ENCODE measurements at regions not wholly inside any gene's neighbourhood (a gene's known extent, or its start where the extent isn't known, plus 50 kb on each side); places are given as distances from the start of the nearest gene placed in this dataset.

GRCh38 chr5:67552773-67553172 lies 356.2 kb upstream of the CD180 start:
- no peaks in the 10 kb centered on the region for H3K4me1 ChIP-seq (ENCODE audit: control insufficient read depth in 2 of 2, insufficient read depth in 2 of 2, low read length in 2 of 2)
- H4K20me1 ChIP-seq (ENCODE audit: control insufficient read depth, insufficient read depth, low read length, poor library complexity, severe bottlenecking), result no peaks in the 10 kb centered on the region
- no peak overlapping the region for H3K9ac ChIP-seq (ENCODE audit: low read length)
- POLR2A ChIA-PET, result no interaction called here
- Mint-ChIP-seq H3K27me3 (no peaks in the 10 kb centered on the region), H3K27ac (no peak overlapping the region), H3K9me3 (ENCODE audit: insufficient read depth) (no peaks in the 10 kb centered on the region), H3K4me1 (peaks cover 6% of the 10 kb centered on the region), H3K4me3 (no peak overlapping the region)
- no peaks in the 10 kb centered on the region for H3K36me3 ChIP-seq (replicated peaks in 1 of 2; ENCODE audit: control extremely low read depth in 1 of 2, control insufficient read depth in 1 of 2, extremely low read depth in 1 of 2, insufficient read depth in 2 of 2, low read length in 1 of 2)
- CTCF ChIA-PET, result no interaction called here
- no peak for TF ChIP-seq EZH2 (IDR thresholded peaks at IDR 0.05; ENCODE audit: borderline replicate concordance, insufficient read depth, low read depth, low read length, poor library complexity, severe bottlenecking)
- no peak for TF ChIP-seq CTCF (IDR thresholded peaks at IDR 0.05)
- H2AFZ ChIP-seq (ENCODE audit: insufficient read depth, low read depth, low read length, poor library complexity, severe bottlenecking), result no peak overlapping the region
- no peak overlapping the region for H3K4me2 ChIP-seq (replicated peaks; ENCODE audit: low read depth, low read length, poor library complexity, severe bottlenecking)
- ATAC-seq (ENCODE audit: low read depth) (no peak), DNase-seq (no peak)
- H3K79me2 ChIP-seq (ENCODE audit: control insufficient read depth, insufficient read depth, low read length), result no peaks in the 10 kb centered on the region
- no peaks in the 10 kb centered on the region for H3K9me3 ChIP-seq (ENCODE audit: control extremely low read depth in 1 of 3, control insufficient read depth in 2 of 3, insufficient read depth in 1 of 3, low read length in 2 of 3)
- H3K27me3 ChIP-seq (replicated peaks in 1 of 4; ENCODE audit: control extremely low read depth in 1 of 4, control insufficient read depth in 3 of 4, insufficient read depth in 4 of 4, low read length in 3 of 4), result no peaks in the 10 kb centered on the region
- H3K4me3 ChIP-seq (ENCODE audit: control extremely low read depth in 1 of 5, extremely low read depth in 1 of 5, insufficient read depth in 1 of 5, low read depth in 2 of 5, low read length in 4 of 5), result no peak overlapping the region
- no peak overlapping the region for H3K27ac ChIP-seq (ENCODE audit: low read length in 2 of 2)
- WGBS (ENCODE audit: insufficient coverage), result no CpG with 5 or more reads among the region's 1 CpG
- intact Hi-C loops (cut with micrococcal nuclease), result no loop called here

- ATAC-seq (ENCODE audit: low read depth), result no peak
- Histone ChIP-seq H3K27me3 (replicated peaks in 1 of 4; ENCODE audit: control extremely low read depth in 1 of 4, control insufficient read depth in 3 of 4, insufficient read depth in 4 of 4, low read length in 3 of 4) (no peaks in the 10 kb centered on the region), H3K79me2 (ENCODE audit: control insufficient read depth, insufficient read depth, low read length) (no peaks in the 10 kb centered on the region), H3K4me2 (replicated peaks; ENCODE audit: low read depth, low read length, poor library complexity, severe bottlenecking) (no peak overlapping the region), H3K4me3 (ENCODE audit: control extremely low read depth in 1 of 5, extremely low read depth in 1 of 5, insufficient read depth in 1 of 5, low read depth in 2 of 5, low read length in 4 of 5) (no peak overlapping the region), H3K9me3 (ENCODE audit: control extremely low read depth in 1 of 3, control insufficient read depth in 2 of 3, insufficient read depth in 1 of 3, low read length in 2 of 3) (peaks cover 0 to 5% (median 0%) of the 10 kb centered on the region in 3 donors), H3K27ac (ENCODE audit: low read length in 2 of 2) (no peak overlapping the region), H3K4me1 (ENCODE audit: control insufficient read depth in 2 of 2, insufficient read depth in 2 of 2, low read length in 2 of 2) (peaks cover 2 to 4% of the 10 kb centered on the region in 2 donors), H2AFZ (ENCODE audit: insufficient read depth, low read depth, low read length, poor library complexity, severe bottlenecking) (no peak overlapping the region), H3K36me3 (replicated peaks in 1 of 2; ENCODE audit: control extremely low read depth in 1 of 2, control insufficient read depth in 1 of 2, extremely low read depth in 1 of 2, insufficient read depth in 2 of 2, low read length in 1 of 2) (no peaks in the 10 kb centered on the region), H4K20me1 (ENCODE audit: control insufficient read depth, insufficient read depth, low read length, poor library complexity, severe bottlenecking) (no peaks in the 10 kb centered on the region), H3K9ac (ENCODE audit: low read length) (no peak overlapping the region)
- ChIA-PET POLR2A (no interaction called here), CTCF (no interaction called here)
- no CpG with 5 or more reads among the region's 4 CpGs for WGBS (ENCODE audit: insufficient coverage)
- H3K9me3 Mint-ChIP-seq (ENCODE audit: insufficient read depth), result no peaks in the 10 kb centered on the region
- intact Hi-C loops (cut with micrococcal nuclease), result no loop called here
- H3K27me3 Mint-ChIP-seq, result no peaks in the 10 kb centered on the region
- TF ChIP-seq CTCF (IDR thresholded peaks at IDR 0.05) (no peak), EZH2 (IDR thresholded peaks at IDR 0.05; ENCODE audit: borderline replicate concordance, insufficient read depth, low read depth, low read length, poor library complexity, severe bottlenecking) (no peak)
- H3K27ac Mint-ChIP-seq, result no peak overlapping the region
- H3K4me1 Mint-ChIP-seq, result peaks cover 10% of the 10 kb centered on the region
- no peak for DNase-seq
- no peak overlapping the region for H3K4me3 Mint-ChIP-seq
These were observed 353.3 kb upstream of the CD180 start for GRCh38 chr5:67549947-67550346.

Data from B cell (primary cell).